Effector memory CD8-positive, alpha-beta T cell (primary cell): ENCODE measurements at regions not wholly inside any gene's neighbourhood (a gene's known extent, or its start where the extent isn't known, plus 50 kb on each side); places are given as distances from the start of the nearest gene placed in this dataset.

Experiments
- ATAC-seq: fragments of 150-1000 bp; cut with Tn5 transposase; replicated peaks from 2 replicates; pipeline ENCODE4 v1.10.0; 2021; ENCODE audit warnings: mild to moderate bottlenecking, moderate library complexity
- DNase-seq, 3 experiments: peaks; one replicate each; pipeline ENCODE4 v3.0.0; 2021
- H3K27ac Mint-ChIP-seq, 2 donors: one replicate each; pipeline ENCODE4 v1.8.0; 2022; ENCODE audit warnings: mild to moderate bottlenecking in 2 of 2, mixed read lengths in 2 of 2, moderate library complexity in 2 of 2
- H3K27me3 Mint-ChIP-seq, 2 donors: one replicate each; pipeline ENCODE4 v1.8.0; 2022; ENCODE audit warnings: mixed read lengths in 2 of 2
- H3K36me3 Mint-ChIP-seq: one replicate; pipeline ENCODE4 v1.8.0; 2022; ENCODE audit warnings: mild to moderate bottlenecking, moderate library complexity, mixed read lengths; ENCODE audit not compliant: insufficient read depth
- H3K4me1 Mint-ChIP-seq, 2 donors: one replicate each; pipeline ENCODE4 v1.8.0; 2022; ENCODE audit warnings: low read depth in 2 of 2, mixed read lengths in 2 of 2
- H3K4me3 Mint-ChIP-seq, 2 donors: one replicate each; pipeline ENCODE4 v1.8.0; 2022; ENCODE audit warnings: mild to moderate bottlenecking in 2 of 2, mixed read lengths in 2 of 2, moderate library complexity in 2 of 2
- H3K9me3 Mint-ChIP-seq, 2 donors: one replicate each; pipeline ENCODE4 v1.8.0; 2022; ENCODE audit warnings: mixed read lengths in 2 of 2

- H3K4me1 Mint-ChIP-seq: peaks cover 7 to 12% of the 10 kb centered on the region in 2 donors
- ATAC-seq (no peak), DNase-seq (no peak)
- H3K27ac Mint-ChIP-seq: no peak overlapping the region
- peaks cover 7 to 19% of the 10 kb centered on the region in 2 donors for H3K9me3 Mint-ChIP-seq
- H3K27me3 Mint-ChIP-seq: peaks cover under 1 to 4% of the 10 kb centered on the region in 2 donors
- H3K36me3 Mint-ChIP-seq: peaks cover 3% of the 10 kb centered on the region
- no peak overlapping the region for H3K4me3 Mint-ChIP-seq
Observed at GRCh38 chr5:174998131-174998730, 273.8 kb downstream of the MSX2 start.

DNA sequence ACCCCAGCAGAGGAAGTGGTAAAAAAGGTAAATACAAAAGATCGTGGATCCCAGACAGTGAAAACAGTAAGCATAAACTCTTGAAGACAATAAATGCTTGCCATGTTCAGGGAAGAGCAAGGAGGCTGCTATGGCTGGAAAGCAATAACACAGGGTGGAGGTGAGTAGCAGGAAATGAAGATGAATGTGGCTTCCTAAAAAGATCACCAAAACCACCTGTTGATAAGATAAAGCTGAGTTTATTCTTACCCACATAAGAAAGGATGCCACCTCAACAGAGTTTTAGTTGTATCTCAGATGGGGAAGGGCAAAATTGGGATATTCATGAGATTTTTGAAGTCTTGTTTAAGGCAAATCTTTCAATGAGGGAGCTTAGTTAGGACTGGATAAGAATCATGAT lies 273.3 kb downstream of the MSX2 start:
- H3K9me3 Mint-ChIP-seq: peaks cover 7 to 17% of the 10 kb centered on the region in 2 donors
- no peak for ATAC-seq
- DNase-seq: no peak
- H3K27ac Mint-ChIP-seq: no peak overlapping the region
- H3K27me3 Mint-ChIP-seq: peaks cover 0 to 2% of the 10 kb centered on the region in 2 donors
- peaks cover 7 to 12% of the 10 kb centered on the region in 2 donors for H3K4me1 Mint-ChIP-seq
- H3K36me3 Mint-ChIP-seq: peaks cover 3% of the 10 kb centered on the region
- H3K4me3 Mint-ChIP-seq: no peak overlapping the region

GRCh38 chr5:174996941-174997340 lies 272.6 kb downstream of the MSX2 start:
- H3K27ac Mint-ChIP-seq: no peak overlapping the region
- DNase-seq: no peak
- peaks cover 7 to 17% of the 10 kb centered on the region in 2 donors for H3K9me3 Mint-ChIP-seq
- peaks cover 7 to 12% of the 10 kb centered on the region in 2 donors for H3K4me1 Mint-ChIP-seq
- H3K27me3 Mint-ChIP-seq: peaks cover 0 to 5% of the 10 kb centered on the region in 2 donors
- no peak overlapping the region for H3K4me3 Mint-ChIP-seq
- H3K36me3 Mint-ChIP-seq: peaks cover 3% of the 10 kb centered on the region
- ATAC-seq: no peak

GRCh38 chr5:174995827-174996226 lies 271.4 kb downstream of the MSX2 start:
- H3K9me3 Mint-ChIP-seq: peaks cover 7 to 17% of the 10 kb centered on the region in 2 donors
- ATAC-seq: no peak
- no peak overlapping the region for H3K4me3 Mint-ChIP-seq
- H3K27me3 Mint-ChIP-seq: peaks cover 0 to 5% of the 10 kb centered on the region in 2 donors
- H3K27ac Mint-ChIP-seq: no peak overlapping the region
- peaks cover 3% of the 10 kb centered on the region for H3K36me3 Mint-ChIP-seq
- H3K4me1 Mint-ChIP-seq: peaks cover 7 to 12% of the 10 kb centered on the region in 2 donors
- no peak for DNase-seq

- ATAC-seq (no peak), DNase-seq (no peak)
- H3K36me3 Mint-ChIP-seq: no peaks in the 10 kb centered on the region
- H3K27me3 Mint-ChIP-seq: peaks cover 0 to 5% of the 10 kb centered on the region in 2 donors
- H3K4me1 Mint-ChIP-seq: no peaks in the 10 kb centered on the region
- peaks cover 0 to 5% of the 10 kb centered on the region in 2 donors for H3K9me3 Mint-ChIP-seq
- H3K27ac Mint-ChIP-seq: no peak overlapping the region
- no peak overlapping the region for H3K4me3 Mint-ChIP-seq
Observed at GRCh38 chr5:174991847-174992246, 267.5 kb downstream of the MSX2 start.

- ATAC-seq: no peak
- Mint-ChIP-seq H3K9me3 (peaks cover 0 to 5% of the 10 kb centered on the region in 2 donors), H3K27ac (no peak overlapping the region), H3K4me1 (no peaks in the 10 kb centered on the region), H3K4me3 (no peak overlapping the region), H3K27me3 (peaks cover 0 to 5% of the 10 kb centered on the region in 2 donors), H3K36me3 (no peaks in the 10 kb centered on the region)
- DNase-seq: no peak
Observed at GRCh38 chr5:174990909-174991308, 266.5 kb downstream of the MSX2 start.

DNA sequence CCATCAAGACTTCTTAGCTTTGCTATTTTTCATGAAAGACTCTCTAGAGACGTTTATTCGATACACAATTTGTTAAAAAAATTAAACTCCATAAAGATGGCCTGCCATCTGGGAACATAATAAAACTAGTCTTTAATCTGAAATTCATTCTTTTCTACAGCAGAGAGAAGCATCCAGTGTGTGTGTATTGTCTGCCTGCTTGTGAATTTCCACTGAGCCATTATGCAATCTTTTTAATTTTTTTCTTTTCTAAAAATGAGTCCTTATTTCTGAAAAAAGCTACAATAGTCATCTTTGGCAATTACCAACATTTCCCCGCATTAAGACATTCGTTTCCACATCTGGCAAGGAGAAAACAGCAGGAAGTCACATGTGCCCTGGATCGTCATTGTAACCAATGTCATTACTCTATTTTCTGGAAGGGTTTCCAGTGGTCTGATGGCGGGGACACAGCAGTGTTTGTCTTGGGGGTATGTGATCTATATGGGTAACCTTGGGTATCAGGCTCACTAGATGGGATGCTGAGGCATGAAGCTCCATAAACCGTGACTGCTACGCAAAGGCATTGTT lies 263.1 kb downstream of the MSX2 start:
- ATAC-seq (no peak), DNase-seq (no peak)
- H3K27ac Mint-ChIP-seq: no peak overlapping the region
- no peaks in the 10 kb centered on the region for H3K36me3 Mint-ChIP-seq
- no peaks in the 10 kb centered on the region for H3K4me1 Mint-ChIP-seq
- H3K27me3 Mint-ChIP-seq: peaks cover 0 to 1% of the 10 kb centered on the region in 2 donors
- peaks cover 0 to 5% of the 10 kb centered on the region in 2 donors for H3K9me3 Mint-ChIP-seq
- H3K4me3 Mint-ChIP-seq: no peak overlapping the region

GRCh38 chr5:174984863-174985262 lies 260.5 kb downstream of the MSX2 start:
- ATAC-seq: no peak
- Mint-ChIP-seq H3K4me1 (no peaks in the 10 kb centered on the region), H3K9me3 (peaks cover 0 to under 1% of the 10 kb centered on the region in 2 donors), H3K27me3 (peaks cover 0 to 10% of the 10 kb centered on the region in 2 donors), H3K36me3 (no peaks in the 10 kb centered on the region), H3K27ac (no peak overlapping the region), H3K4me3 (no peak overlapping the region)
- DNase-seq: no peak

GRCh38 chr5:174982485-174982884 lies 258.1 kb downstream of the MSX2 start:
- ATAC-seq (no peak), DNase-seq (no peak)
- Mint-ChIP-seq H3K27me3 (peaks cover 0 to 10% of the 10 kb centered on the region in 2 donors), H3K4me1 (no peaks in the 10 kb centered on the region), H3K9me3 (no peaks in the 10 kb centered on the region), H3K36me3 (no peaks in the 10 kb centered on the region), H3K27ac (no peak overlapping the region), H3K4me3 (no peak overlapping the region)

DNA sequence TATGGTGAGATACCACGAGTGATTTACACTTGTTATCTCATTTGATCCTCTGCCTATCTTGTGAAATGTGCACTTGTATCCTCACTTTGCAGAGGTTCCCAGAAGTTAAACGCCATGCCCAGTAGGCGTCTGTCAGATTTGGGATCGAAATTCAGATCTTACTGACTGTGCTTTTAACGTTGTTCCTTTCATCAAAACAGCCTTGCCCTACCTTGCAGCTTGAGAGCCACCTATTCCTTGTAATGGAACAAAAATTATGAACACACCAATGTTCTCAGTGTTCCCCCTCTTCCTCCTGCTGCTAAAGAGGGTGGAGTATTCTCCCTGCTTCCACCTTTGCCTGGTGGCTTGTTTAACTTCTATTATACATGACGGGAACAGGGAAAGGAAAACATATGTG lies 257.0 kb downstream of the MSX2 start:
- Mint-ChIP-seq H3K27me3 (peaks cover 0 to 10% of the 10 kb centered on the region in 2 donors), H3K27ac (no peak overlapping the region), H3K4me3 (no peak overlapping the region), H3K9me3 (no peaks in the 10 kb centered on the region), H3K36me3 (no peaks in the 10 kb centered on the region), H3K4me1 (no peaks in the 10 kb centered on the region)
- DNase-seq (no peak), ATAC-seq (no peak)

- H3K27me3 Mint-ChIP-seq: peaks cover 0 to 10% of the 10 kb centered on the region in 2 donors
- no peaks in the 10 kb centered on the region for H3K9me3 Mint-ChIP-seq
- H3K4me3 Mint-ChIP-seq: no peak overlapping the region
- ATAC-seq (no peak), DNase-seq (no peak)
- H3K36me3 Mint-ChIP-seq: no peaks in the 10 kb centered on the region
- H3K4me1 Mint-ChIP-seq: no peaks in the 10 kb centered on the region
- no peak overlapping the region for H3K27ac Mint-ChIP-seq
Observed at GRCh38 chr5:174980952-174981351, 256.6 kb downstream of the MSX2 start.

- peaks cover 2 to 3% of the 10 kb centered on the region in 2 donors for H3K9me3 Mint-ChIP-seq
- no peak overlapping the region for H3K27ac Mint-ChIP-seq
- no peak for ATAC-seq
- no peak for DNase-seq
- H3K36me3 Mint-ChIP-seq: no peaks in the 10 kb centered on the region
- no peak overlapping the region for H3K4me3 Mint-ChIP-seq
- peaks cover 16 to 47% of the 10 kb centered on the region in 2 donors for H3K27me3 Mint-ChIP-seq
- H3K4me1 Mint-ChIP-seq: no peaks in the 10 kb centered on the region
Observed at GRCh38 chr5:174972291-174972690, 247.9 kb downstream of the MSX2 start.

GRCh38 chr5:174971210-174971609 lies 246.8 kb downstream of the MSX2 start:
- no peak overlapping the region for H3K4me3 Mint-ChIP-seq
- no peaks in the 10 kb centered on the region for H3K36me3 Mint-ChIP-seq
- peaks cover 2 to 14% of the 10 kb centered on the region in 2 donors for H3K9me3 Mint-ChIP-seq
- H3K4me1 Mint-ChIP-seq: no peaks in the 10 kb centered on the region
- DNase-seq (no peak), ATAC-seq (no peak)
- no peak overlapping the region for H3K27ac Mint-ChIP-seq
- peaks cover 16 to 47% of the 10 kb centered on the region in 2 donors for H3K27me3 Mint-ChIP-seq

GRCh38 chr5:174970502-174970901 lies 246.1 kb downstream of the MSX2 start:
- Mint-ChIP-seq H3K27ac (no peak overlapping the region), H3K4me1 (no peaks in the 10 kb centered on the region), H3K4me3 (no peak overlapping the region), H3K27me3 (peaks cover 16 to 46% of the 10 kb centered on the region in 2 donors), H3K9me3 (peaks cover 2 to 18% of the 10 kb centered on the region in 2 donors), H3K36me3 (no peaks in the 10 kb centered on the region)
- no peak for DNase-seq
- ATAC-seq: no peak
